ENCODE measurements at regions not wholly inside any gene's neighbourhood (a gene's known extent, or its start where the extent isn't known, plus 50 kb on each side); places are given as distances from the start of the nearest gene placed in this dataset.

DNA sequence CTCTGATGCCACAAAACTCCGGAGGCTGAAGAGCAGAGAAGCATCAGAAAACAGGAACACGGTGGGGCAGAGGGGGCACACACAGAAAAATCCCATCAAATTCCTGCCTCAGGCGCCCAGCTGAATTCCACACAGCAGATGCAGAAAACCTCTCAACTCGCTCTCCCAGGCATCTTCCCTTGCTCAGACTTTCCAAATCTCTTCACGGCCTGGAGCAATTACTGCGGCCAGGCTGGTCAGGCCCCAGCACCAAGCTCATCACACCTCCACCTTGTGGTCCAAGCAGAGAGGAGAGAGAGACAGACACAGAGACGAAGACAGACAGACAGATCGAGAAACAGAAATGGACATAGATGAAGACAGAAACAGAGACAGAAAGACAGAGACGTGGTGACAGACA, 89.0 kb downstream of the NCOR2 start:
- no peak for DNase-seq
- TF ChIP-seq, protein P1, sequence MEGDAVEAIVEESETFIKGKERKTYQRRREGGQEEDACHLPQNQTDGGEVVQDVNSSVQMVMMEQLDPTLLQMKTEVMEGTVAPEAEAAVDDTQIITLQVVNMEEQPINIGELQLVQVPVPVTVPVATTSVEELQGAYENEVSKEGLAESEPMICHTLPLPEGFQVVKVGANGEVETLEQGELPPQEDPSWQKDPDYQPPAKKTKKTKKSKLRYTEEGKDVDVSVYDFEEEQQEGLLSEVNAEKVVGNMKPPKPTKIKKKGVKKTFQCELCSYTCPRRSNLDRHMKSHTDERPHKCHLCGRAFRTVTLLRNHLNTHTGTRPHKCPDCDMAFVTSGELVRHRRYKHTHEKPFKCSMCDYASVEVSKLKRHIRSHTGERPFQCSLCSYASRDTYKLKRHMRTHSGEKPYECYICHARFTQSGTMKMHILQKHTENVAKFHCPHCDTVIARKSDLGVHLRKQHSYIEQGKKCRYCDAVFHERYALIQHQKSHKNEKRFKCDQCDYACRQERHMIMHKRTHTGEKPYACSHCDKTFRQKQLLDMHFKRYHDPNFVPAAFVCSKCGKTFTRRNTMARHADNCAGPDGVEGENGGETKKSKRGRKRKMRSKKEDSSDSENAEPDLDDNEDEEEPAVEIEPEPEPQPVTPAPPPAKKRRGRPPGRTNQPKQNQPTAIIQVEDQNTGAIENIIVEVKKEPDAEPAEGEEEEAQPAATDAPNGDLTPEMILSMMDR (IDR thresholded peaks at IDR 0.05), result no peak
- intact Hi-C loops (cut with DNase I, micrococcal nuclease), result no loop called here
- Histone ChIP-seq H3K36me3 (ENCODE audit: low read depth) (no peaks in the 10 kb centered on the region), H3K9me3 (no peaks in the 10 kb centered on the region), H3K4me3 (no peak overlapping the region), H3K4me1 (ENCODE audit: low read depth) (peaks cover 8% of the 10 kb centered on the region)
- no peak for ATAC-seq

DNA sequence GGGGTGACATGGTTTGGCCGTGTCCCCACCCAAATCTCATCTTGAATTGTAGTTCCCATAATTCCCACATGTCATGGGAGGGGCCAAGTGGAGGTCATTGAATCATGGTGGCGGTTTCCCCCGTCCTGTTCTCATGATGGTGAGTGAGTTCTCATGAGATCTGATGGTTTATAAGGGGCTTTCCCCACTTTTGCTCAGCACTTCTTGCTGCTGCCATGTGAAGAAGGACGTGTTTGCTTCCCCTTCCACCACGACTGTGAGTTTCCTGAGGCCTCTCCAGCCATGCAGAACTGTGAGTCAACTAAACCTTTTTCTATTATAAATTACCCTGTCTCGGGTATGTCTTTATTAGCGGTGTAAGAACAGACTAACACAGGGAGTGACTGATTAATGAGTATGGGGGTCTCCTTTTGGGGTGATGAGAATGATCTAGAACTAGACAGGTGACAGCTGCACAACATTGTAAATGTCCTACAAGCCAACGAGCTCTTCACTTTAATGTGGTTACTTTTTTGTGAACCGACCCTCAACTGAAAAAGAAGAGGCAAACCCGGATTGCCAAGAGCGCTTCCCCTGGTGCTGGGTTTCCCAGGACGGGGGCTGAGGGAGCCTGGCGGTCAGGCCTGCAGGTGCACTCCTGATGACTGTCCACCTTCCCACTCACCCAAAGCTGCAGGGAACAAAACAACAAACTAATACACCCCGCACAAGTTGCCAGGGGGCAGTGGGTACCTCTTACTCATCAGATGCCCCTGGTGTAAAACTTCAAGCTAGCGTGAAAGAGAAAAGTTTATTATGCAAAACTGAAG, 90.1 kb downstream of the NCOR2 start:
- DNase-seq (no peak), ATAC-seq (no peak)
- H3K9me3 ChIP-seq, result peaks cover 3% of the 10 kb centered on the region
- TF ChIP-seq, protein P1 (IDR thresholded peaks at IDR 0.05), result no peak
- H3K4me3 ChIP-seq, result no peak overlapping the region
- no peaks in the 10 kb centered on the region for H3K36me3 ChIP-seq (ENCODE audit: low read depth)
- peaks cover 8% of the 10 kb centered on the region for H3K4me1 ChIP-seq (ENCODE audit: low read depth)
- intact Hi-C loops (cut with DNase I, micrococcal nuclease), result no loop called here

GRCh38 chr12:124476011-124476400, 91.4 kb downstream of the NCOR2 start:
- Histone ChIP-seq H3K9me3 (peaks cover 3% of the 10 kb centered on the region), H3K4me1 (ENCODE audit: low read depth) (peaks cover 5% of the 10 kb centered on the region), H3K4me3 (no peak overlapping the region), H3K36me3 (ENCODE audit: low read depth) (no peaks in the 10 kb centered on the region)
- DNase-seq (no peak), ATAC-seq (no peak)
- intact Hi-C loops (cut with DNase I, micrococcal nuclease), result no loop called here
- TF ChIP-seq, protein P1 (IDR thresholded peaks at IDR 0.05), result no peak

DNA sequence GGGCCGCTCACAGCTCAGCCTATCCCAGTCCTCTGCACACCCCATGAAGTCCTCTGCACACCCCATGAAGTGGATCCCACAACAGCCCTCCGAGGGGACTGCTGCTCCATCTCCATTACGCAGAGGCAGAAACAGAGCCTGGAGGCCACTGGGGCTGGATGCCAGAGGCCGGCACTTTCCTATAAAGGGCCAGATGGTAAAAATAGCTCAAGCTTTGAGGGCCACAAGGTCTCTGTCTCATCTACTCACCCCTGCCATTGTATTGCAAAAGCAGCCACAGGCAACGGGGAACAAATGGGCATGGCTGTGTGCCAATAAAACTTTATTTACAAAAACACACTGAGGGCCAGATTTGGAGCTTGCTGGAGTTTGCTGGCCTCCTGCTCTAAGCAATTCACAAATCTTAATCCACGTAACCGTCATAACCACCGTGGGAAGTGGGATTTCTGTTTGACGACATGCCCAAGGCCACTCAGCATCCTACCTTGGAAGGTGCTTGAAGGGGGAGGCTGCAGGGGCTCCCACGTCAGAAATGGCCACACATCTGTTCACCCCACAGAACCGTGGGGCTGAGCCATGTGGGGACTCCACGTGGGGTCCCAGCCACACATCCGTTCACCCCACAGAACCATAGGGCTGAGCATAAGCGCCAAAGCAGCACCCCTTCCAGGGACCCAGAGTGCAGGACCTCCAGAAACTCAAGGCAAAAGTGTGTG, 92.0 kb downstream of the NCOR2 start:
- H3K4me3 ChIP-seq, result no peak overlapping the region
- TF ChIP-seq, protein P1 (IDR thresholded peaks at IDR 0.05), result no peak
- ATAC-seq (no peak), DNase-seq (no peak)
- H3K4me1 ChIP-seq (ENCODE audit: low read depth), result peaks cover 3% of the 10 kb centered on the region
- no peaks in the 10 kb centered on the region for H3K36me3 ChIP-seq (ENCODE audit: low read depth)
- intact Hi-C loops (cut with DNase I, micrococcal nuclease), result no loop called here
- peaks cover 3% of the 10 kb centered on the region for H3K9me3 ChIP-seq

DNA sequence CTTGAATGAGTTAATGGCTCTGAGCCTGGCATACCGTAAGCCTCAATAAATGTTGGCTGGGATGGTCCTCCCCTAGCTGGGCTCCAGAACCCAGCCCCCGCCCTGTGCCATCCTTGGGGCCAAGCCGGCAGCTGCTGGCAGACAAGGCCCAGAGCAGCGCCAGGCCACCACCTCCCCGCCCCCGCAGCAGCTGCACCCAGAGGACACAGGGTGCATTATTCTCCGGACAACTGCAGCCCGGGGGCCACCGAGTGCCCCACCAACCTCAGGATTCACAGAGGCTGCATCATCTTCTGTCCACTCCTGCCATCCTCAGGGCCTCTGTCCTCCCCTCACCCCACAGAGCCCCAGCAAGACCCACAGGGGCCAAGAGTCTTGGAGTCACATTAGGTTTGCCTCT, 92.7 kb downstream of the NCOR2 start:
- H3K4me3 ChIP-seq, result no peak overlapping the region
- H3K36me3 ChIP-seq (ENCODE audit: low read depth), result no peaks in the 10 kb centered on the region
- no peak for DNase-seq
- TF ChIP-seq, protein P1 (IDR thresholded peaks at IDR 0.05), result no peak
- no peaks in the 10 kb centered on the region for H3K4me1 ChIP-seq (ENCODE audit: low read depth)
- H3K9me3 ChIP-seq, result peaks cover 3% of the 10 kb centered on the region
- no peak for ATAC-seq
- intact Hi-C loops (cut with DNase I, micrococcal nuclease), result no loop called here
